ENCODE measurements at regions not wholly inside any gene's neighbourhood (a gene's known extent, or its start where the extent isn't known, plus 50 kb on each side); places are given as distances from the start of the nearest gene placed in this dataset.

DNA sequence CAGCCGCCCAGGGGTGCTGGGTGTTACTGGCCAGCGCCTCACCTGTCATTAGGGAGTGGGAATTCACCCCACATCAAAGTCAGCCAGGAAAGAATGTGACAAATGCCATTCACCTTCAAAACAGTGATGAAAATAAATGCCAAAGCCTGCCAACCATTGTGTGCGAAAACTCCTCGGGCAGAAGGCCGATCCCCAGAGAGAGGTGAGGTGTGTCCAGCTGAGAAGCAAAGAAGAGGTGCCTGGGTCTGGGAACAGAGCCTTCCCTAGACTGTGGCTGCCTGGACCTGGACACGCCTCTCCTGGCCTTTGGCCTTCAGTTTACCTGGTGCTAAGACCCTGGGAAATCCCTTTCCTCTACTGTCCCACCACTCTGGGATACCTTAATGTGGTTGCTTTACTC, 142.7 kb downstream of the CYP26B1 start:
- no peaks in the 10 kb centered on the region for H3K9me3 Mint-ChIP-seq
- H3K4me3 Mint-ChIP-seq: no peak overlapping the region
- H3K36me3 Mint-ChIP-seq (ENCODE audit: low read depth): no peaks in the 10 kb centered on the region
- H3K27ac Mint-ChIP-seq: no peak overlapping the region
- no peaks in the 10 kb centered on the region for H3K4me1 Mint-ChIP-seq
- peaks cover 61% of the 10 kb centered on the region for H3K27me3 Mint-ChIP-seq (ENCODE audit: low read depth)
- TF ChIP-seq, protein P1, sequence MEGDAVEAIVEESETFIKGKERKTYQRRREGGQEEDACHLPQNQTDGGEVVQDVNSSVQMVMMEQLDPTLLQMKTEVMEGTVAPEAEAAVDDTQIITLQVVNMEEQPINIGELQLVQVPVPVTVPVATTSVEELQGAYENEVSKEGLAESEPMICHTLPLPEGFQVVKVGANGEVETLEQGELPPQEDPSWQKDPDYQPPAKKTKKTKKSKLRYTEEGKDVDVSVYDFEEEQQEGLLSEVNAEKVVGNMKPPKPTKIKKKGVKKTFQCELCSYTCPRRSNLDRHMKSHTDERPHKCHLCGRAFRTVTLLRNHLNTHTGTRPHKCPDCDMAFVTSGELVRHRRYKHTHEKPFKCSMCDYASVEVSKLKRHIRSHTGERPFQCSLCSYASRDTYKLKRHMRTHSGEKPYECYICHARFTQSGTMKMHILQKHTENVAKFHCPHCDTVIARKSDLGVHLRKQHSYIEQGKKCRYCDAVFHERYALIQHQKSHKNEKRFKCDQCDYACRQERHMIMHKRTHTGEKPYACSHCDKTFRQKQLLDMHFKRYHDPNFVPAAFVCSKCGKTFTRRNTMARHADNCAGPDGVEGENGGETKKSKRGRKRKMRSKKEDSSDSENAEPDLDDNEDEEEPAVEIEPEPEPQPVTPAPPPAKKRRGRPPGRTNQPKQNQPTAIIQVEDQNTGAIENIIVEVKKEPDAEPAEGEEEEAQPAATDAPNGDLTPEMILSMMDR (IDR thresholded peaks at IDR 0.05; ENCODE audit: unreplicated experiment in 3 of 3): no peak

- no peaks in the 10 kb centered on the region for H3K4me1 Mint-ChIP-seq
- H3K27me3 Mint-ChIP-seq (ENCODE audit: low read depth): peaks cover 61% of the 10 kb centered on the region
- H3K36me3 Mint-ChIP-seq (ENCODE audit: low read depth): no peaks in the 10 kb centered on the region
- H3K4me3 Mint-ChIP-seq: no peak overlapping the region
- no peaks in the 10 kb centered on the region for H3K9me3 Mint-ChIP-seq
- TF ChIP-seq, protein P1 (IDR thresholded peaks at IDR 0.05; ENCODE audit: unreplicated experiment in 3 of 3): no peak
- no peak overlapping the region for H3K27ac Mint-ChIP-seq
These were observed 143.3 kb downstream of the CYP26B1 start for GRCh38 chr2:72004201-72004915.

GRCh38 chr2:72003796-72004195, 143.9 kb downstream of the CYP26B1 start:
- Mint-ChIP-seq H3K4me1 (no peaks in the 10 kb centered on the region), H3K27ac (no peak overlapping the region)
- TF ChIP-seq, protein P1 (IDR thresholded peaks at IDR 0.05; ENCODE audit: unreplicated experiment in 3 of 3): no peak

GRCh38 chr2:72003124-72003523, 144.5 kb downstream of the CYP26B1 start:
- Mint-ChIP-seq H3K27ac (no peak overlapping the region), H3K36me3 (ENCODE audit: low read depth) (no peaks in the 10 kb centered on the region), H3K4me3 (no peak overlapping the region), H3K27me3 (ENCODE audit: low read depth) (peaks cover 56% of the 10 kb centered on the region), H3K9me3 (no peaks in the 10 kb centered on the region), H3K4me1 (no peaks in the 10 kb centered on the region)
- TF ChIP-seq, protein P1 (IDR thresholded peaks at IDR 0.05; ENCODE audit: unreplicated experiment in 3 of 3): no peak

More at GRCh38 chr2:72003796-72004195, 143.9 kb downstream of the CYP26B1 start:
- H3K4me3 Mint-ChIP-seq: no peak overlapping the region
- H3K9me3 Mint-ChIP-seq: no peaks in the 10 kb centered on the region
- H3K27me3 Mint-ChIP-seq (ENCODE audit: low read depth): peaks cover 60% of the 10 kb centered on the region
- no peaks in the 10 kb centered on the region for H3K36me3 Mint-ChIP-seq (ENCODE audit: low read depth)

DNA sequence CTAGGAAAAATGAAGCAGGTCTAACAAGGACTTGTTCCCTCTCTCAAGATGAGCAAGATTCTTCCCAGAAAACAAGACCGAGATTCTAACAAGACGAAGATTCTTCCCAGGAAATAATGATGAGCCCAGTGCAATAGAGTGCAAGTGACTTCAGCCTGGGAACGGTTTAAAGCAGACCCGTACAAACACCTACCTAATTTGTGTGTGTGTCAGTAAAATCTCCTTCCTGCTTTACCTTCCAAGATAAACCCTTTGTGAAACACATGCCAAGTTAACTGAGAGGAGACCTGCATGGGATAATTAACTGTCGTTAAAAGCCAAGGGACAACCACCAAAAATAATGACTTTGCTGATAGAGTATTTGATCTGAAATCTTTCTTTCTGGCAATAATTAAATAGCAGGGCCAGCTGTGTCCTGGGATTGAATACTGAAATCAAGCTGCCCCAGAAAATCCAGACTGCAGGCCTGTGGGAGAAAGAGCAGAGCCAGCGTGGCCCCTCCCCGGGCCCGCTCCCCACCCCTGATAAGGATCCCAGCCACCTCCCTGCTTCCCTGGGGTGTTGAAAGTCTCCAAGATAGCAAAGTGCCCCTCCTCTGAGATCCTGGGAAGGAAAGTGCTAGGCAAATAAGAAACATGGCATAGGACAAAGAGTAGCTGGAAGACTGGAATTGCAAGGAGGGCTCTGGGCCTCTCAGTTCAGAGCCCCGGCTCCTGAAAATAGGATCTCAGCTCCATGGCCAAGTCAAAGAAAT, 145.5 kb downstream of the CYP26B1 start:
- Mint-ChIP-seq H3K9me3 (no peaks in the 10 kb centered on the region), H3K27me3 (ENCODE audit: low read depth) (peaks cover 51% of the 10 kb centered on the region), H3K27ac (no peak overlapping the region), H3K36me3 (ENCODE audit: low read depth) (no peaks in the 10 kb centered on the region), H3K4me3 (no peak overlapping the region), H3K4me1 (no peaks in the 10 kb centered on the region)
- TF ChIP-seq, protein P1 (IDR thresholded peaks at IDR 0.05; ENCODE audit: unreplicated experiment in 3 of 3): no peak

All from nephron (organoid).